HT-29 (cell line): ENCODE measurements at regions not wholly inside any gene's neighbourhood (a gene's known extent, or its start where the extent isn't known, plus 50 kb on each side); places are given as distances from the start of the nearest gene placed in this dataset.
A peak's percentile ranks its signal among the peaks of the same experiment; 100 is the strongest.

ENCODE experiments used
- DNase-seq: peaks from one replicate; pipeline ENCODE4 v3.0.0-alpha.2; 2015; ENCODE audit warnings: low spot score

DNA sequence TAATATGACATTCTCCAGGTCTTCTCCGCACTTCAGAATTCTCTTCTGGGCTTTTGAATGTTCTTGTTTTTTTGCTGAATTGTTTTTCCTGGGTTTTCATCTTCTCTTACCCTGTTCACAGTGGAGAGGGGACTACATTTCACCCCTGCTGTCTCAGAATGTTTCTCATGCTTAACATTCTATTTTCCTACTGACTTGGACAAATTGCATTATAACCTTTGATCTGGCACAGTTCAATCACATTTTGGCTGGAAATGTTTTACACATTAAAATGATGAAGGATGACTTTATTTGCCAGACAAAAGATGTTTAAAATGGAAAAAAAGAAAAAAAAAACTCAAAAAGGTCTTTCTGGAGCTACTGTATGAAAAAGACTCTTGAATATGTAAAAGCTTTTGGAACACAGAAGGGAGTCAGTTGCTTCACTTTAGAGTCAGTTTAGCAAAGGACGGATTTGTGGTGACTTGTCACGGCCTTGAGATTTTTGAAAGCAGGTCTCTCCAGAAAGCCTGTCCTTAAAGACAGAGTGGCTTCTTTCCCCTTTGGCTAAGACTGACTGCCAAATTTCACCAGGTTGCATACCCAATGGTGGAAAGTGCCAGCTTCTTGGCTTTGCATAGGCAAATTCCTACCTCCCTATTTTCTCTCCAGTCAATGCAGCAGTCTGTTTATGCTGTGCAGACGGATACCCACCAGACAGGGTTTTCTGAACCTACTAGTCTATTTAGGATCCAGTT is 401.0 kb upstream of the TBL1XR1 start:
- DNase-seq, result no peak

DNA sequence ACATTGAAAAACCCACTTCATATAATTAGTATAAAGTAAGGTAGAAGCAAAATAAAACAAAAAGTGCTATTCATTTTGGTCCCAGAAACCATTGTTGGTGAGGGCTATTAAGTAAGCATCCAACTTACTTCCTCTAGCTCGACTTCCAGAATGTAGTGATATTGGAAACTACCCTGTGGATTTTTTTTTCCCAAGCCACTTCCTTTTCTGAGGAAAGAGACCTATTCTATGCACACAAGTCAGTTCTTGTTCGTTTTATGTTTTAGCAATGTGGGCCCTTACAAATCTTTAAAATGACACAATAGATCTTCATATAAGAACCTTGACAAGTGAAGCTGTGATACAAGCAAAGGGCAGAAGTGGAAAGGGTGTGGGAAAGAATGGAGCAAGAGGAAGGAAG is 402.0 kb upstream of the TBL1XR1 start:
- no peak for DNase-seq

DNA sequence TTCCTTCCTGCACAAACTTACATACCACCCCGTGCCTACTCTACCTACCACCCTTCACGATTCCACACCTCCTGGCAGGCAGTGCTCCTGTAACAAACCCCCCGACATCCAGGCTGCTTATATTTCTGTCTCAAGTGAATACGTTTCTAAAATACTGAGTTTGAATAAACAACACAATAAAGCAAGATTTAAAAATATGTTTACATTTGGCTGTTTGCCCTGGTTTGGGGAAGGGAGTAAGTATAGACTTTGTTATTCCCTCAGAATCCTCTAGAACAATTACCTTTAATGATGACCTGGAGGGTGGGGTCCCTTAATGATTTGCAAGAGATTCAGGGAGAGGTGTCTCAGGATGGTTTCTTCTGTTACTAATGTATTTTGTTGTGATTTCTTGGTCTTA is 402.6 kb upstream of the TBL1XR1 start:
- DNase-seq, result no peak

DNA sequence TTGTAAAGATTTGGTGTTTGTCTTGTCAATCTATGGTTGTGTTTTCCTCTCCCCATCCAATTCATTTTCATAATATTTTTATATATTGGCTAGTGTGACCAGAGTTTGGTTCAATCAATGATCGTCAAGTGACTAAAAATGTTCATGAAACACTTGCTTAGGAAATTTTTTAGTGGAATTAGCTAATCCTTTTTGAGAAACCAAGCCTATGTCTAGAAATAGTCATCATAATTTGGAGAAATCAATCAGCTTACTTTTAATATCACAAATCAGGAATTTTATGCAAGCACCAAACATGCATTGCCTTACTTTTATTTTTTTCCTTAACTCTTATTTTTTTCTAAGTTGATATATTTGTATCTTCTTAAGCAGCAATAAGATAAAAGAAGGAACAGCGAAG is 403.1 kb upstream of the TBL1XR1 start:
- no peak for DNase-seq

DNA sequence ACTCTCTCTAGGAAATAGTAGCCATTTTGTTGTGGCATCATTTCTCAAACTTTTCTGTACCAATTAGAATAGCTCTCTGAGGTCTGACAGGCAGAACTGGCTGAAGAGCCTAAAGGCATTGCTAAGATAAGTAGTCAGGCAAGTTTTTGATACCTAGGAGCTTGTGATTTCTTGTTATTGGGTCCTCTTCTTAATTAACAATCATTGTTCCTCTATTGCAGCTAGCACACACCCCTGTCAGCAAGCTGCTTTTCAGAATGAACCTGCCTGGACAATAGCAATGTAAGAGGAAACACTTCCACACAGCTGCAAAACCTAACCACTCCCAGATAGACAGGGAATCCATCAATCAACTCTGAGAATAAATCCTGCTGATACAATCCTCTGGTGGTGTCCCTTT is 403.9 kb upstream of the TBL1XR1 start:
- no peak for DNase-seq

DNA sequence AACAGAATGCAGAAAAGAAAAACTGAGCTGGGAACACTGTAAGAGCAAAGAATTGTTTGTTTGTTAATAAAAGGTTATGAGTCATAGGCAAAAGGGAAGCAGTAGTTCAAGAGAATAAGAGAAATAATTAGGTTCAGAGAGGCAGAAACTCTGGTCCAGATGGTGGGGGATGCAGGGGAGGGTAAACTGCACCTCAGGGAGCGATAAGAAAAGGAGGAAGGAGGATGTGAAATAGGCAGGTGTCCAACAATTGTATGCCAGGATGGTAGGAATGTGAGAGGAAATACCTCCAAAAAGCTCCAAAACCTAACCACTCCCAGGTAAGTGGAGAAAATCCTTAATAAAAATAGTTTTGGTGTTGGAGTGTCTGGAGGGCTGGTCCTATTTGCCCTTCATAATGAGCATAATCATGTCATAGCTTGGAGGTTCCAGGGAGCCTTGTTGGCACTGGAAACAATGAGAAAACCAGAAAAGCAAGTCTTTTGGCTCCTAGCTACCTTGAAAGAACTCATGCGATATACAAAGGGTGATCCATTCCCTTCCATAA is 405.4 kb upstream of the TBL1XR1 start:
- DNase-seq, result peak; percentile 77

DNA sequence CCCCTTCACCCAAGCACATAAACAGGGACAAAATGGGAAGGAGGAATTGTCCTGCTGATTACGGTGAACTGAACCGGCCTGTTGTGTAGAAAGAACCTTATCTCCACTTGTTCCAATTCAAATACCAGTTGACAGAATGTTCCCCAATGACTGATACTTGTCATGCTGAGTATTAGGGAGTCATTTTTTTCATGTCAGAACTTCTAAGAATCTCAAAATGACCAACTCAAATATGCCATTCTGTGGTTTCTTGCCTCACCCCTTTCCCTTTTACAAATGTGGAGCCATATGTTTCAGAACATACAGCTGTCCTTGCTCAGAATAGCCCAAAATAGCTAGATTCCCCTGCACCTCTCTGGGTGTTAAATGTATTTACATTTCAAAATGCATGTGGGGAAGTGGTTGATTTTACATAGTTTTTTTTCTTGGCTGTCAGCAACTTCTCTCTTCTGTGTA is 405.9 kb upstream of the TBL1XR1 start:
- DNase-seq, result no peak

DNA sequence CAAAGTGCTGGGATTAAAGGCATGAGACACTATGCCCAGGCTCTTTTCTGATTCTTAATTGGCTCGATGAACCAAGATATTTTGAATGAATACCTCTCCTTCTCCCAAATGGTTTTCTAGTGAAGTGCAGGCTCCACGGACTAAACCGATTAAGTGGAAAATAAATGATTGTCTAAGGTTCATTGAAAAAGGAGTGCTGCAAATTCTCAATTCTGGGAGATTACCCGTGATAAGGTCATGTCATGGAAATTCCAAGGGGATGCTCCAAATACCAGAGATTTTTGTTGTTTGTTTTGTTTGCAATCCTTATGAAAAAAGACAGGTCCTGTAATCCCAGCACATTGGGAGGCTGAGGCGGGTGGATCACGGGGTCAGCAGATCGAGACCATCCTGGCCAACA is 406.9 kb upstream of the TBL1XR1 start:
- DNase-seq, result no peak

DNA sequence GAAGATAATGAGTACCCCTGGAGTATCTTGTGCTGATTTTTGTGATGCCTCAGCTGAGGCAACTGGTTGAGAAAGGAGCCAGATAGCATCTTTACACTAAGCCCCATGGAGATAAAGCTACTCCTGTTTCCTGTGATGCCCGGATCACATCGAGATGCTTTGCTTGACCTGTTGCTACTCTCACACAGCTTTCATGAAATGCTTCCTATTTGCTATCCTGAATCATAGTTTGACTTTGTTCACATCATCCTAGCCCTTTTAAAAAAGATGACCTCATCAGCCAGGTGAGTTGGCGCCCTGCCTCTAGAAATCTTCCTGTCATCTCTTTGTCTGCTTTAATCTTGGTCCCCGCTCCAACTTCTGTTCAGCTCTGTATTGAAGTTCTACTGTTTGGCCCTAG is 409.6 kb upstream of the TBL1XR1 start:
- no peak for DNase-seq

DNA sequence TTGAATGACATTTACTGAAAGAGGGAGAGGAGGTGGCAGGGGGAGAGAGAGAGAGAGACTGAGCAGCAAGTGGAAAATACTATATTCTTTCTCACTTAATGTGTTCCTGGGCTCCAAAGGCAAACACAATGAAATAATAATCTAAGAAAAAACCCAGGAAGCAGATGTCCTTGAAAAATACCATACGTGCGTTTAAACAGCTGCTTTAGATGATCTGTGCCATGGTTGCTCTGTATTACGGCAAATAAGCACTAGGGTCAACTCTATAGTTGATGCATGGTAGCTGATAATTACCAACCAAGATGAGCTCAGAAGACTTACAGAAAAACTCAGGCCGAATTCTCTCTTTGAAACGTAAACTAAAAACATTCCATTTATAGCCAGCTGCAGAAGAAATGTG is 410.3 kb upstream of the TBL1XR1 start:
- DNase-seq, result no peak

DNA sequence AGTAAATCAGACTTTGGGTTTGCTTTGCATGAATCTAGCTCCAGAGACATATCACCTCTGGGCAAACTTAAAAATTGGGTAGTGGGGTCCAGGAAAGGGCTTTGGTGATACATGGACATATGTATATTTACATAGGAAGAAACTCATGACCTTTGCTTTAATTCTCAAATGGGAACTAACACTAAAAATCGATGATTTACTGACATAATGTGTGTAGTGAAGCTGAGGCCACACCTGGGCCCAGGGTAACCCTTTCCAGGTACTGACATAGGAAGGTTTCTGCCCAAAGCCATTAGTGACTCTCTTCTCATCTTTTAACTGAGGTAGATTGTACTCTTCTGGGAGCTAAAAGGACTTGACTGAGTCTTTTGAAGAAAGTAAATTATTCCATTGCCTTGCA is 411.2 kb upstream of the TBL1XR1 start:
- no peak for DNase-seq

DNA sequence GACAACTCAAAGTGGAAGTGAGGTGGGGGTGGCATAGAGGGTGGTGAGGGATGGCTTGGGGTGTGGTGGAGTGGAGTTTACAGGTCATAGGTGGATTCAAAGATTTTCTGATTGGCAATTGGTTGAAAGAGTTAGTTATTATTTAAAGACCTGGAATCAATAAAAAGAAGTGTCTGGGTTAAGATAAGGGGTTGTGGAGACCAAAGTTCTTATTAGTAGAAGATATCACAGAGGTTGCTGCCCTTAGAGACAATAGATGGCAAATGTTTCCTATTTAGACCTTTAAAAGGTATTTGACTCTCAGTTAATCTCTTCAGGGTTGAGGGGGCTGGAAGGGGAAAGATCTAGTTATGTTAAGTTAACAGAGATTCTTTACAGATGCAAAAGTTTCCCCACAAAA is 412.3 kb upstream of the TBL1XR1 start:
- DNase-seq, result no peak

DNA sequence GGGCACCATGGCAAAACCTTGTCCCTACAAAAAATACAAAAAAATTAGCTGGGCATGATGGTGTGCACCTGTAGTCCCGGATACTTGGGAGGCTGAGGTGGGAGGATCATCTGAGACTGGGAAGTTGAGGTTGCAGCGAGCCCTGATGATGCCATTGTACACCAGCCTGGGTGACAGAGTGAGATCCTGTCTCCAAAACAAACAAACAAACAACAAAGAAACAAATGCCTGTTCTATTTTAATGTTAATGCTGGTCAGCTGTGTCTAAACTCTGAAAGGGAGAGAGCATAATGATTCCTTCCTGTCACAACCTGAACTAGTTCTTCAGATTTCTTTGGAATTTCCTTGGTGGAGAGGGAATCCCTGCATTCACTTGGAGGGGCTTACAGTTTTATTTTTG is 413.0 kb upstream of the TBL1XR1 start:
- DNase-seq, result no peak

DNA sequence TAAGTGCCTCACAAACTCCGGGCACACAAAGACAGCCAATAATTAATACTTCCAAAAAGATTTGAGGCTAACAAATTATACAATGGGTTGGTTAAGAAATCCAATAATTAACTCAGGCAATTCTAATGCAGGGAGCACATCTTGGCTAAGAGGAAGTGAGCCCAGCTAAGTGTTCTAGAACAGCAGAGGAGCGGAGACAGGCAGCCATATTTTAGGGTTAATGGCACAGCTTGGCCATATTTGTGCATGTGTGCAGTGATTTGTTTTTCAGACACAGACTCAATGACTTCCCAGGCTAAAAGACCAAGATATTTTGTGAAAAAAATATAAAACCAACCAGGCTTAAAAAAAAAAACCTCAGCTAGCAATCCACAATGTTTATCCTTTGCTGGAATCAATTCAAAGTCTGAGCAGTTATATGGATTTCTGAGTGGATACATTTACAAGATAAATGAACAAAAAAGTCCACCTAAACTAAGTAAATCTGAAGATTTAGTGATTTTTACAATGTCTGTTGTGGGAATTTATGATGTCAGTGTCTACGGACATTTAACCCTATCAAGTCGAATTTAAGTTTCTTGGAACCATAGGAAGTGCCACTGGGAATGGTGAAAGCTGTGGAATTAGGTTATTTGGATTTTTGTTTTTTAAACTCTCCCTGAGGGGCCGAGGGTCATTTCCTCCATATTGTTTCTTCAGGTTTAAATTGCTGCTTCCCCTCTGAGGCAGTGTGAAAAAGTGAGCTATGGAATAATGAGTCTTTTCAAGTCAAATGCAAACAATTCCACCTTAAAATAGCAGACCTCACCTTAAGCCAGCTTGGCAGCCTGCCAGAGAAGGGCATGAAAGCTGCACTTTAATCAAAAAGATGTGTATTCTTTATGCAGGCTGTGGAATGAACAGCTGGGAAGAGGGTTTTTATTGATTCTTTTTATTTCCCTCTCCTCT is 413.7 kb upstream of the TBL1XR1 start:
- DNase-seq, result peak; percentile 88

DNA sequence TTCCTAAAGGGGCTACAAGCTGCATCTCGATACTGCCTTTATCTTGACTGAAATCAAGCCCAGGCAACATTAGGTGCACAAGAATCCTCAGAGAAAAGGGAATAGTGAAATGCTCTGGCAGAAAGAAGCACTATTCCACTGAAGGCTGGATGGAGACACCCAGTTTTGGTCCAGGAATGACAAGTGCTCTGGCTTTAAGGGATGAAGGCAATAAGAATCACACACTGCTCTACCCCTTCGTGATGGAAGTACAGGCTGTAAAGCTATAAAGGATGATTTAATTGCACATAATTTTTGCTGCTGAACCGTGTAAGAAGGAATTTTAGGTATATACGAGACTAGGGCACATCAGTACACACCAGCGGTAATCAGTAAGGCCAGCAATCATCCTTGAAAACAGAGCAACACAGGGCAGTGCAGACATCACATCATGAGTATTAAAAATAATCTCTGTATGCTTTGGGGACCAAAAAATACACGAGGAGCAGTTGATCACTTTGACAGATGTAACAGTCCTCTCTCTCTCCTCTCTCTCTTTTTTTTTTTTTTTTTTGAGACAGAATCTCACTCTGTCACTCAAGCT is 414.6 kb upstream of the TBL1XR1 start:
- peak; percentile 43 for DNase-seq

DNA sequence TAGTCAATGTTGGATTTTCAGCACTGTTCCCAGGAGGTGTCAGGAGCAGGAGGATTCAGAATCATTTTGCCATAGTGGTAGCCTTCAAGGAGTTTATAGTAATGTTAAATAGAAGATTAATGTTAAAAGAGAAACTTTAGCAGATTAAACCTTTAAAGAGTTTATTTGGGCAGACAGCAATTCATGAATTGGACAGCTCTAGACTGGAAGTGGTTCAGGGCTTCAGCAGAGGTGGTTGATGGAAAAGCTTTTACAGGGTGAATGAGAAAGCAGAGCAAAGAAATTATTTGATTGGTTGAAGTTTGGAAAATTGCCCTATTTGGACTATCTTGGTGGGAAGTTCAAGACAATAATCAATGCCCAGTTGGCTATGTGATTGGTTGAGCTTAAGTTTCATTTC is 416.6 kb upstream of the TBL1XR1 start:
- no peak for DNase-seq

DNA sequence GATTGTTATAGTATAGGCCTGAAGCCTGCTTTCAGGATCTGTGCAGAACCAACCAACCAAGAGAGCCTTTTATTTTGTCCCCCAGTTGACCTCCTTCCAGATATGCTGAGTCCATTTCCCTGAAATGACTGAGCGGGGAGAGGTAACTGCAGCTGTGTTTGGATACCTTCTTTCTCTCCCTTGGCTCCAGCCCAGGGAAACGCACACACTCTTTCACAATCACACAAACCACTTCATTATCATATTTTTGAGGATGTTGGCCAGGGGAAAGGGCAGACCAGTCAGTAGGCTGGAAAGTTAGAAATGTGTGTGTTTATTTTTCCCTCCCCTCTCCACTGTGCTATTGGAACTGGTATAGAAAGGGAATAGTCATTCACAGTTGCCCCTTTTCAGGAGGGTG is 417.7 kb upstream of the TBL1XR1 start:
- DNase-seq, result peak; percentile 86

DNA sequence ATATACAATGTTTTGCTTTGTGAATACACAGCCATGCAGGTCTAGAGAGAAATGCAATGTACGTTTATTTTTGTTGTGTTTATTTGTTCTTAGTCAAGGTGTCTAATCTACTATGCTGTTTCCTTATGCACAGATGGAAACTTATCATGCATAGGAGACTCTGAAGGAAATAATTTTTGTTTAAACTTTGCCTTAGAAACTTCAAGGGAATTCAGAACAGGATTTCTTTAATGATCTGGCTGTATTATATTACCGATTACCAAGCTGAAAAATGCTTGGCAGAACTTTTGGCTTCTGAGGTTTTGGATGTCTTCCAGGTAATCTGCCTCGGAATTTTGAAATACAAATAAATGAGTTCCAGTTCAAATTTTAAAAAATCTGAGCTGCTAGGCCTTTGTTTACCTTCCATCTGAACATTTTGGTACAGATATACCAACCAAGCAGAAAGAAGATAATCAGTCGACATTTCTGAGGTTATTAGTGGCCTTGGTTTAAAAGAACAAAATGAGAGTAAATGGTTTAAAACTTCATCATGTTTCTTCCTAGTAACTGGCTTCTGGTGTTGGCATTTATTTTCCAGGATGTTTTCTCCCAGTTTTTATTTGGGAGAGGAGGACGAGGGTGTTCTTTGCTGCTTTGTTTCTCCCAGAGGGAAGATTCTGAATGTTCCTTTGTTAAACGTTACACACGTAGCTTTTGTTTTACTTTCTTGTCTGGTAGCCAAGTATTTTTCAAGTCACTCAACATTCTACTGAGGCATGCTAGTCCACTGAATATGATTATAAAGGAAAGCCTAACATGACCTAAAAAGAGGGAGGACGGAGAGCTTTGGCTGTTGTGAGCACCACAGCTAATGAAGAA is 421.8 kb upstream of the TBL1XR1 start:
- DNase-seq, result peak; percentile 70

DNA sequence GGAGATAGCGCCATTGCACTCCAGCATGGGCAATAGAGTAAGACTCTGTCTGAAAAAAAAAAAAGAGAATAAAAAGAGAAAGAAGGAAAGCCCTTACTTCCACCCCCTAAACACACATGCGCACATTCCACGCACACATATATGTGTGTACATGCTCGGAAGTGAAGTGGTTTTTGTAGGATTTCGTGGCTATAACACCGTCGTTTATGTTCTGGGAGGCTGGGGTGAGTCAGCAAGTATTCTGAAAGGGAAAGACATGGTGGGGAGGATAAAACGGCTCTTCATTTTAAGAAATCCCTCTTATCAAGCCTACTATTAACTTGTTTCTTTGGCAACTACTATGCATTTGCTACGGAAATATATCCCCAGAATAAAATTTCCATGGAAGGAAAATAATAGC is 422.8 kb upstream of the TBL1XR1 start:
- DNase-seq, result no peak

DNA sequence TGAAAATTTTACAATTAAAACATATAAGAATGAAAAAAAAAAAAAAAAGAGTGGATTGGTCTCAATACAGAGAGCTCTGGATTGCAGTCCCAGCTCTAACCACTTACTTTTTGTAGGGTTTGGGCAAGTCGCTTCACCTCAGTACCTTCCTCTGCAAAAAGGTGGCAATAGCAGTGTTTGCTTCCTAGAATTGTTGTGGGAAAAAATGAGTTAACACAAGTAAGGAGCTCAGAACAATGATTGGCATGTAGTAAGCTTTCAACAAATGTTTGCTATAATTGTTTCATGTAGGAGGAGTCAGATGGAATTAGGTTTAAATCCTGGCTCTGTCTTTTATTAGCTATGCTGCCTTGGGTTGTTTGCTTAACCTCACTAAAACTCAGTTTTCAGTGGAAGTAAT is 425.2 kb upstream of the TBL1XR1 start:
- DNase-seq, result peak; percentile 44

DNA sequence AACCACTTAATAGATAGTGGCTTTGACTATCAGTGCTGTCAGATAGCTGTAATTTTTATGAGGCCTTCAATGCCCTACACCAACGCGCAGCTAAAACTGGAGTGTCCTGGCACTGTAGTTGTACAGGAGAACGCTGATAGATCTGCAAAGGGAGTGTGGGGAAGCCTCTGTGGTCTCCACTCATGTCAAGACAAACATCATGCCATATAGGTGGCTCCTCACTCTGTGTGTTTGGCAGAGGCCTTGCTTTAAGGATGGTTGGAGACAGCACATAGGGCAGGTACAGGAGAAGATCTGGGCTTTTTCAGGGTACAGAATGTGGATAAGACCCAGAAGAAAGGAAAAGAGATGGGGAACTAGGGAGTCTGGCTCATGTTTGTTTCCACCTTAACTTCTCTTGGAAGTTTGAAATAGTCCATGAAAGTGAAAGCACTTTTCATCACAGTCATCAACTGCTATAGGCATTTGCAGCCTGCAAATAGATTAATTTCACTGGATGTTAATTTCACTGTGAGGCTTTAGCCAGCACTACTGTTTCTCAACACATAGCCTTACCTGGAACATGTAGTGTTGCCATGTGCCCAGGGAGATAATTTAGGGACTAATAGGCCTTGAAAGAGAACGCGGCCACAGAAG is 425.8 kb upstream of the TBL1XR1 start:
- DNase-seq, result no peak
